Mesenchymal stem cell (in vitro differentiated cells and primary cell): ENCODE measurements at regions not wholly inside any gene's neighbourhood (a gene's known extent, or its start where the extent isn't known, plus 50 kb on each side); places are given as distances from the start of the nearest gene placed in this dataset.

Source experiments
- DNase-seq: peaks from one replicate; pipeline ENCODE4 v3.0.0-alpha.2; 2013
- H2AFZ ChIP-seq: one replicate; pipeline ENCODE4 v1.6.1; 2013; ENCODE audit warnings: low read depth, mild to moderate bottlenecking, control low read depth, inconsistent platforms, low read length, moderate library complexity
- H2AK5ac ChIP-seq: 2 replicates; pipeline ENCODE4 v1.6.1; 2013; ENCODE audit warnings: low read length, moderate library complexity, mild to moderate bottlenecking, inconsistent platforms; ENCODE audit not compliant: severe bottlenecking
- H2BK120ac ChIP-seq: one replicate; pipeline ENCODE4 v1.6.1; 2013; ENCODE audit warnings: low read depth, mild to moderate bottlenecking, inconsistent platforms, low read length, moderate library complexity
- H2BK12ac ChIP-seq, 2 experiments: one replicate each; pipeline ENCODE4 v1.6.1; 2013; ENCODE audit warnings: inconsistent platforms in 2 of 2, low read length in 2 of 2, mild to moderate bottlenecking in 2 of 2, moderate library complexity in 2 of 2, control low read depth in 1 of 2
- H2BK15ac ChIP-seq: one replicate; pipeline ENCODE4 v1.6.1; 2013; ENCODE audit warnings: mild to moderate bottlenecking, low read depth, inconsistent platforms; ENCODE audit not compliant: poor library complexity, severe bottlenecking
- H2BK5ac ChIP-seq: 2 replicates; pipeline ENCODE4 v1.6.1; 2013; ENCODE audit warnings: low read depth, mild to moderate bottlenecking, low read length, control low read depth, inconsistent platforms; ENCODE audit not compliant: poor library complexity, severe bottlenecking
- H3K14ac ChIP-seq, 2 experiments: one replicate each; pipeline ENCODE4 v1.6.1; 2013; ENCODE audit warnings: inconsistent platforms in 2 of 2, low read length in 2 of 2, control low read depth in 1 of 2, mild to moderate bottlenecking in 1 of 2, moderate library complexity in 1 of 2
- H3K18ac ChIP-seq, 2 experiments: one replicate each; pipeline ENCODE4 v1.6.1; 2013; ENCODE audit warnings: inconsistent platforms in 2 of 2, low read length in 2 of 2, control low read depth in 1 of 2, low read depth in 1 of 2, mild to moderate bottlenecking in 1 of 2
- H3K23ac ChIP-seq, 2 experiments: one replicate each; pipeline ENCODE4 v1.6.1; 2013; ENCODE audit warnings: inconsistent platforms in 2 of 2, low read length in 2 of 2, mild to moderate bottlenecking in 2 of 2, moderate library complexity in 2 of 2, control low read depth in 1 of 2
- H3K27ac ChIP-seq: 2 replicates; pipeline ENCODE4 v1.5.1; 2013; ENCODE audit warnings: mild to moderate bottlenecking, moderate library complexity, low read length, control low read depth, inconsistent platforms; ENCODE audit not compliant: poor library complexity, severe bottlenecking
- H3K27me3 ChIP-seq, 2 experiments: 2 replicates each; pipeline versions ENCODE4 v1.6.1 to v1.7.0; 2013; ENCODE audit warnings: low read length in 2 of 2, mild to moderate bottlenecking in 2 of 2, moderate library complexity in 2 of 2, control low read depth in 1 of 2, inconsistent platforms in 1 of 2; ENCODE audit not compliant: control insufficient read depth in 1 of 2, insufficient read depth in 1 of 2
- H3K36me3 ChIP-seq, 2 experiments: 2 replicates each; pipeline versions ENCODE4 v1.6.1 to v1.7.0; 2013; ENCODE audit warnings: low read length in 2 of 2, control low read depth in 1 of 2, inconsistent platforms in 1 of 2, low read depth in 1 of 2, mild to moderate bottlenecking in 1 of 2; ENCODE audit not compliant: insufficient read depth in 2 of 2, control insufficient read depth in 1 of 2
- H3K4ac ChIP-seq, 2 experiments: one replicate each; pipeline ENCODE4 v1.6.1; 2013; ENCODE audit warnings: inconsistent platforms in 2 of 2, low read length in 2 of 2, mild to moderate bottlenecking in 2 of 2, moderate library complexity in 2 of 2, control low read depth in 1 of 2, low read depth in 1 of 2
- H3K4me1 ChIP-seq: 2 replicates; pipeline ENCODE4 v1.6.1; 2013; ENCODE audit warnings: low read depth, low read length, control low read depth; ENCODE audit not compliant: control insufficient read depth, insufficient read depth
- H3K4me2 ChIP-seq: 2 replicates; pipeline ENCODE4 v1.6.1; 2013; ENCODE audit warnings: low read length, mild to moderate bottlenecking, inconsistent platforms; ENCODE audit not compliant: poor library complexity, severe bottlenecking
- H3K4me3 ChIP-seq, 2 experiments: 2 replicates each; pipeline versions ENCODE4 v1.5.1 to v1.7.0; 2013; ENCODE audit warnings: low read length in 2 of 2, mild to moderate bottlenecking in 2 of 2, control low read depth in 1 of 2, low read depth in 1 of 2; ENCODE audit not compliant: insufficient read depth in 1 of 2
- H3K79me1 ChIP-seq: replicated peaks from 2 replicates; pipeline ENCODE4 v1.6.1; 2013; ENCODE audit warnings: mild to moderate bottlenecking, control low read depth, low read length, inconsistent platforms; ENCODE audit not compliant: poor library complexity, severe bottlenecking
- H3K9ac ChIP-seq: 2 replicates; pipeline ENCODE4 v1.7.0; 2013; ENCODE audit warnings: mild to moderate bottlenecking, low read length, moderate library complexity
- H3K9me3 ChIP-seq: 2 replicates; pipeline ENCODE4 v1.7.0; 2013; ENCODE audit warnings: mild to moderate bottlenecking, low read length; ENCODE audit not compliant: control insufficient read depth
- H4K8ac ChIP-seq: one replicate; pipeline ENCODE4 v1.6.1; 2013; ENCODE audit warnings: inconsistent platforms, mild to moderate bottlenecking, low read length, moderate library complexity
- H4K91ac ChIP-seq: one replicate; pipeline ENCODE4 v1.6.1; 2013; ENCODE audit warnings: mild to moderate bottlenecking, low read length, inconsistent platforms
- WGBS: methylation state at CpG from one replicate; pipeline ENCODE4 v1.1.7; 2013; ENCODE audit warnings: mixed read lengths; 5-methylcytosine and 5-hydroxymethylcytosine counted together

GRCh38 chr17:33901085-33901484 lies 354.0 kb upstream of the CCL2 start:
- Histone ChIP-seq H2BK12ac (no peak overlapping the region), H3K27ac (no peak overlapping the region), H3K27me3 (no peaks in the 10 kb centered on the region), H3K18ac (no peak overlapping the region), H3K9me3 (no peaks in the 10 kb centered on the region), H4K8ac (no peak overlapping the region), H2AFZ (no peak overlapping the region), H3K14ac (no peak overlapping the region), H2BK15ac (no peak overlapping the region), H2BK5ac (no peak overlapping the region), H4K91ac (no peak overlapping the region), H2AK5ac (no peak overlapping the region), H3K36me3 (no peaks in the 10 kb centered on the region), H3K9ac (no peak overlapping the region), H2BK120ac (no peak overlapping the region), H3K4me2 (no peak overlapping the region), H3K4me3 (no peak overlapping the region), H3K23ac (no peak overlapping the region), H3K79me1 (no peaks in the 10 kb centered on the region), H3K4me1 (no peaks in the 10 kb centered on the region), H3K4ac (no peak overlapping the region)
- DNase-seq: no peak
- 65% methylated on average over 2 of the region's 2 CpGs for WGBS

GRCh38 chr17:33902901-33903449 lies 352.1 kb upstream of the CCL2 start:
- H3K27ac ChIP-seq: no peak overlapping the region
- no peak for DNase-seq
- no peak overlapping the region for H3K18ac ChIP-seq
- H2BK120ac ChIP-seq: no peak overlapping the region
- no peak overlapping the region for H3K4me3 ChIP-seq
- H2AFZ ChIP-seq: no peak overlapping the region
- H3K79me1 ChIP-seq: no peaks in the 10 kb centered on the region
- no peak overlapping the region for H3K4me2 ChIP-seq
- H4K91ac ChIP-seq: no peak overlapping the region
- no peak overlapping the region for H2BK5ac ChIP-seq
- no peaks in the 10 kb centered on the region for H3K4me1 ChIP-seq
- H2BK15ac ChIP-seq: no peak overlapping the region
- H2BK12ac ChIP-seq: no peak overlapping the region
- no peak overlapping the region for H3K4ac ChIP-seq
- no peaks in the 10 kb centered on the region for H3K27me3 ChIP-seq
- no peak overlapping the region for H2AK5ac ChIP-seq
- H3K9ac ChIP-seq: no peak overlapping the region
- no peaks in the 10 kb centered on the region for H3K9me3 ChIP-seq
- H3K36me3 ChIP-seq: no peaks in the 10 kb centered on the region
- no peak overlapping the region for H4K8ac ChIP-seq
- WGBS: 58% methylated on average over 1 of the region's 1 CpG
- H3K14ac ChIP-seq: no peak overlapping the region
- no peak overlapping the region for H3K23ac ChIP-seq

- no peak overlapping the region for H2AK5ac ChIP-seq
- H3K27me3 ChIP-seq: no peaks in the 10 kb centered on the region
- H3K9ac ChIP-seq: no peak overlapping the region
- H3K4me3 ChIP-seq: no peak overlapping the region
- H3K4ac ChIP-seq: no peak overlapping the region
- no peaks in the 10 kb centered on the region for H3K36me3 ChIP-seq
- no peak overlapping the region for H2BK15ac ChIP-seq
- no peak overlapping the region for H3K14ac ChIP-seq
- no peak overlapping the region for H3K4me2 ChIP-seq
- H3K27ac ChIP-seq: no peak overlapping the region
- H3K79me1 ChIP-seq: no peaks in the 10 kb centered on the region
- H2AFZ ChIP-seq: no peak overlapping the region
- no peak overlapping the region for H2BK12ac ChIP-seq
- no peak overlapping the region for H3K23ac ChIP-seq
- no peak overlapping the region for H4K91ac ChIP-seq
- WGBS: 66% methylated on average over 4 of the region's 4 CpGs
- H2BK120ac ChIP-seq: no peak overlapping the region
- H3K18ac ChIP-seq: no peak overlapping the region
- no peaks in the 10 kb centered on the region for H3K4me1 ChIP-seq
- no peaks in the 10 kb centered on the region for H3K9me3 ChIP-seq
- H4K8ac ChIP-seq: no peak overlapping the region
- no peak for DNase-seq
- H2BK5ac ChIP-seq: no peak overlapping the region
Measured at GRCh38 chr17:33904476-33904875, 350.6 kb upstream of the CCL2 start.

GRCh38 chr17:33905338-33905800 lies 349.7 kb upstream of the CCL2 start:
- H3K79me1 ChIP-seq: no peaks in the 10 kb centered on the region
- no peak overlapping the region for H2AK5ac ChIP-seq
- no peak overlapping the region for H3K4me2 ChIP-seq
- no peak overlapping the region for H2BK5ac ChIP-seq
- H3K36me3 ChIP-seq: no peaks in the 10 kb centered on the region
- no peak overlapping the region for H3K23ac ChIP-seq
- H2BK15ac ChIP-seq: no peak overlapping the region
- no peaks in the 10 kb centered on the region for H3K9me3 ChIP-seq
- no peaks in the 10 kb centered on the region for H3K27me3 ChIP-seq
- no peak for DNase-seq
- no peak overlapping the region for H3K9ac ChIP-seq
- no peak overlapping the region for H4K91ac ChIP-seq
- no peak overlapping the region for H3K18ac ChIP-seq
- no peak overlapping the region for H3K14ac ChIP-seq
- H2BK12ac ChIP-seq: no peak overlapping the region
- H3K27ac ChIP-seq: no peak overlapping the region
- H4K8ac ChIP-seq: no peak overlapping the region
- H3K4me1 ChIP-seq: no peaks in the 10 kb centered on the region
- H3K4me3 ChIP-seq: no peak overlapping the region
- WGBS: 63% methylated on average over 2 of the region's 3 CpGs
- H2BK120ac ChIP-seq: no peak overlapping the region
- H2AFZ ChIP-seq: no peak overlapping the region
- H3K4ac ChIP-seq: no peak overlapping the region
